H1 (cell line): ENCODE measurements at regions not wholly inside any gene's neighbourhood (a gene's known extent, or its start where the extent isn't known, plus 50 kb on each side); places are given as distances from the start of the nearest gene placed in this dataset.

Source experiments
- CHD1 ChIP-seq: IDR thresholded peaks from 2 replicates; pipeline ENCODE4 v1.6.1; 2012; ENCODE audit warnings: low read depth, low read length, improper control_type of control experiment
- KDM1A ChIP-seq: fragments of 200-600, 300-600 bp; sonication (generic); IDR thresholded peaks from 2 replicates; pipeline ENCODE4 v1.7.1; 2016; ENCODE audit warnings: mild to moderate bottlenecking, low read length, borderline replicate concordance
- TF ChIP-seq, protein P1 (sequence below), 3 experiments: IDR thresholded peaks; 1 replicate in 2 of 3; 2 replicates in 1 of 3; pipeline versions ENCODE4 v1.5.1 to v1.6.1; 2011; ENCODE audit warnings: low read length in 3 of 3, mild to moderate bottlenecking in 3 of 3, inconsistent platforms in 2 of 3, low read depth in 1 of 3, moderate library complexity in 1 of 3; ENCODE audit not compliant: insufficient read depth in 1 of 3; ENCODE audit errors: control extremely low read depth in 1 of 3
- TF ChIP-seq, protein P2 (sequence below): IDR thresholded peaks from 2 replicates; pipeline ENCODE4 v1.6.1; 2012; ENCODE audit warnings: low read length, inconsistent platforms

DNA sequence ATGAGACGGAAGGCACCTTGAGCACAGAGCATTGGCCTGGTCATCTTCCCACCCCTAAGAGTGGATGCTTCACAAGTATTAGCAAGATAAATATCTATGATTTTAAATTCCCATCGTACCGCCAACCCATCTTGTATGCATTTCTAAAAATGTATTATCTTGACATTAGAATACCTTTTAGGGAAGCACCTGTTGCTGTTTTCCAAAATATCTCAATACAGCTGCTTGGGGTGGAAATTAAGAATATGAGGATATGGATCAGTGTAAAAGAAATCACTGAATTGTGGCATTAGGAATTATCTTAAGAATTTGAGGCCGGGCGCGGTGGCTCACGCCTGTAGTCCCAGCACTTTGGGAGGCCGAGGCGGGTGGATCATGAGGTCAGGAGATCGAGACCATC, 166.3 kb downstream of the ETS2 start (continued):
- TF ChIP-seq, protein P1, sequence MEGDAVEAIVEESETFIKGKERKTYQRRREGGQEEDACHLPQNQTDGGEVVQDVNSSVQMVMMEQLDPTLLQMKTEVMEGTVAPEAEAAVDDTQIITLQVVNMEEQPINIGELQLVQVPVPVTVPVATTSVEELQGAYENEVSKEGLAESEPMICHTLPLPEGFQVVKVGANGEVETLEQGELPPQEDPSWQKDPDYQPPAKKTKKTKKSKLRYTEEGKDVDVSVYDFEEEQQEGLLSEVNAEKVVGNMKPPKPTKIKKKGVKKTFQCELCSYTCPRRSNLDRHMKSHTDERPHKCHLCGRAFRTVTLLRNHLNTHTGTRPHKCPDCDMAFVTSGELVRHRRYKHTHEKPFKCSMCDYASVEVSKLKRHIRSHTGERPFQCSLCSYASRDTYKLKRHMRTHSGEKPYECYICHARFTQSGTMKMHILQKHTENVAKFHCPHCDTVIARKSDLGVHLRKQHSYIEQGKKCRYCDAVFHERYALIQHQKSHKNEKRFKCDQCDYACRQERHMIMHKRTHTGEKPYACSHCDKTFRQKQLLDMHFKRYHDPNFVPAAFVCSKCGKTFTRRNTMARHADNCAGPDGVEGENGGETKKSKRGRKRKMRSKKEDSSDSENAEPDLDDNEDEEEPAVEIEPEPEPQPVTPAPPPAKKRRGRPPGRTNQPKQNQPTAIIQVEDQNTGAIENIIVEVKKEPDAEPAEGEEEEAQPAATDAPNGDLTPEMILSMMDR (IDR thresholded peaks at IDR 0.05; ENCODE audit: control extremely low read depth in 1 of 3, insufficient read depth in 1 of 3, low read depth in 1 of 3, low read length in 3 of 3), result no peak
- TF ChIP-seq, protein P2, sequence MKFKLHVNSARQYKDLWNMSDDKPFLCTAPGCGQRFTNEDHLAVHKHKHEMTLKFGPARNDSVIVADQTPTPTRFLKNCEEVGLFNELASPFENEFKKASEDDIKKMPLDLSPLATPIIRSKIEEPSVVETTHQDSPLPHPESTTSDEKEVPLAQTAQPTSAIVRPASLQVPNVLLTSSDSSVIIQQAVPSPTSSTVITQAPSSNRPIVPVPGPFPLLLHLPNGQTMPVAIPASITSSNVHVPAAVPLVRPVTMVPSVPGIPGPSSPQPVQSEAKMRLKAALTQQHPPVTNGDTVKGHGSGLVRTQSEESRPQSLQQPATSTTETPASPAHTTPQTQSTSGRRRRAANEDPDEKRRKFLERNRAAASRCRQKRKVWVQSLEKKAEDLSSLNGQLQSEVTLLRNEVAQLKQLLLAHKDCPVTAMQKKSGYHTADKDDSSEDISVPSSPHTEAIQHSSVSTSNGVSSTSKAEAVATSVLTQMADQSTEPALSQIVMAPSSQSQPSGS, result no peak
- TF ChIP-seq CHD1 (no peak), KDM1A (no peak)
